G401 (cell line): ENCODE measurements at regions not wholly inside any gene's neighbourhood (a gene's known extent, or its start where the extent isn't known, plus 50 kb on each side); places are given as distances from the start of the nearest gene placed in this dataset.

Experiments
- DNase-seq: peaks from one replicate; pipeline ENCODE4 v3.0.0-alpha.2; 2015; ENCODE audit warnings: low spot score
- in situ Hi-C: cut with HindIII; loops from 2 replicates; pipeline ENCODE4 v1.10.0; 2016; ENCODE audit warnings: low sequenced_read_pairs, mixed read lengths

DNA sequence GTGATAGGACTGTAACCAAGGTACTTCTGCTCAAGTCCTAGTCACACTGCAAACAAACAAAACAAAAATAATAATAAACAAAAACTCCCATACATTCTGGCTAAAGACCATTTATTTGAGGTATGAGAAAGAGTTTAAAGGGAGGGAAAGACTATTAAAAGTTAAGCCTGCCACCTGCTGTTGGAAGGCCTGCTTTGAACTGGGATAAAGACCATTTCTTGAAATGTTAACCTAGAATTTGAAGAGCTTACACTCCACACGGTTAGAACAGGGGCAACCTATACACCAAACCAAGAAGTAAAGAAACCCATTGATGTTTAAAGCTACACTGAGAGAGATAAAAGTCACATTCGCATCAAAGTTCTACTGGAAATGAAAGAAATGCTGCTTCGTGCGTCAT is 548.7 kb upstream of the DIPK2B start:
- in situ Hi-C loops, result no loop called here
- no peak for DNase-seq

DNA sequence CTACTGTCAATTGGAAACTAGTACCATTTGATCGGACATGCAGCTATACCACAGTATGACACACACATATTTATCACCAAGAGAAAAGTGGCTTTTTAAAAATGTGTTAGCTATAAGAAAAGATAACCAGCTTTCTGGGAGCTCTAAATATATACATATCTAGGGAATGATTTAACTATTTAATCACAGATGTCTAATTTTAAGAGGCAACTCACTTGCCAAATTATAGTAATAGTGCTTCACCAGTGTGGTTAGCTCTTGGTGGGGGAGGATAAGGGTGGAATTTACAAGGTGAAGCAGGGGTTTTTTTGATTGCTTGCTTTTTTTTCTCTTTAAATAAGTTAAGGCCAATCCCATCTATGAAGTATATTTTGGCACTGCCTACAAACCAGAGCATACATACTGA is 547.7 kb upstream of the DIPK2B start:
- in situ Hi-C loops, result no loop called here
- no peak for DNase-seq

DNA sequence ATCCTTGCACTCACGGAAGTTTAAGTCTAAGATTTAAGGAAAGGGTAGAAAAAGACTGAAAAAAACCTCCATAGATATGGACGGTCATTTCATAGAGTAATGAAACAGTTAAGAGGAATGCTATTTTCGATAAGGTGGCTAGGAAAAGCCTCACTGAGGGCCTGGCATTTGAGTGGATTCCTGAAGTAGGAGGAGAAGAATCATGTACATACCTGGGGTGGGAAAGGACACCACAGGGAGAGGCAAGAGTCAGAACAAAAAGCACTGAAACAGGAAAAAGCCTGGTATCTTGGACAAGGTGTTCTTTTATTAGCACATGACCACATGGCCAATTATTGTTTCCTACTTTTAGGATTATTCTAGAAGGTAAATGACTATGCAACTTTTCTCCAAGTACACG is 547.2 kb upstream of the DIPK2B start:
- in situ Hi-C loops, result no loop called here
- DNase-seq, result no peak

DNA sequence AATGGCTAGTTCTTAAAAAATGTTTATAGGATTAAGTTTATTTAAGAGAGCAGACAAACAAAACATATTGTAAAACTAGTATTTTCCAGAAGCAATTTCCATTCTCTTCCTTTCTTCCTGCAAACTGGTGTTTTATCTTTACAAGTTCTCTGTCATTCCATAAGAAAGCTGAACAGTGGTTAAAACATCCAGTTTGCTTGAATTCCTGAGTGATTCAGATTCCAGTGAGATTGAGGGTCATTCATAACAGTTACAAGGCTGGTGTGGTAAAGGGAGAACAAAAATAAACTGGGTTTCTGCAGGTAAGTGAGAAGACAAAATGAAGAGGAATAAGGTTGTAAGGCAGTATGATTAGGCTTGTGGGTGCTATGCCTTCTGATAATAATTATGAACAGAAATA is 544.8 kb upstream of the DIPK2B start:
- no peak for DNase-seq
- in situ Hi-C loops, result no loop called here

DNA sequence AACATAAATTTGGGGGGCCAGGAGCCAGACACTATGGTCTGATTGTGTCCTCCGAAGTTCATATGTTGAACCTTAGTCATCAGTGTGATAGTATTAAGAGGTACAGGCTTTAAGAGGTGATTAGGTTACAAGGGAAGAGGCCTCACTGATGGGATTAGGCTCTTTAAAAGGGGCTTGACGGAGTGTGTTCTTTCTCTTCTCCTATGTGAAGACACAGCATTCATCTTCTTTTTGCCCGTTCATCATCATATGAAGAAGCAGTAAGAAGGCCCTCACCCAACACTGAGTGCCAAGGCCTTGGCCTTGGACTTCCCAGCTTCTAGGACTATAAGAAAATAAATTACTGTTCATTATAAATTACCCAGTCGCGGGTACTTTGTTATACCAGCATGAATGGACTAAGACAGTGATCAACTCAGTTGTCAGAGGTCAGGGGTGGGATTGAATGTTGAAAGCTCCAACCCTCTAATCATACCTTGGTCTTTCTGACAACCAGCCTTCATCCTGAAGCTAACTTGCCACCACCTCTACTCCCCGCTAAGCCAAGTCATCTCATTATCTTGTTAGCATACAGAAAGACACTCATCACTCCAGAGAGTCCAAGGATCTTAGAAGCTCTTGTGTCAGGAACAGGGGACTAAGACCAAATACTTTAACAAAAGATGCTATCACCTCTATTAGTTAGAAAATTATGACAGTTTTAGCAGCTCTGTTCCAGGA is 543.4 kb upstream of the DIPK2B start:
- no peak for DNase-seq
- in situ Hi-C loops, result no loop called here

DNA sequence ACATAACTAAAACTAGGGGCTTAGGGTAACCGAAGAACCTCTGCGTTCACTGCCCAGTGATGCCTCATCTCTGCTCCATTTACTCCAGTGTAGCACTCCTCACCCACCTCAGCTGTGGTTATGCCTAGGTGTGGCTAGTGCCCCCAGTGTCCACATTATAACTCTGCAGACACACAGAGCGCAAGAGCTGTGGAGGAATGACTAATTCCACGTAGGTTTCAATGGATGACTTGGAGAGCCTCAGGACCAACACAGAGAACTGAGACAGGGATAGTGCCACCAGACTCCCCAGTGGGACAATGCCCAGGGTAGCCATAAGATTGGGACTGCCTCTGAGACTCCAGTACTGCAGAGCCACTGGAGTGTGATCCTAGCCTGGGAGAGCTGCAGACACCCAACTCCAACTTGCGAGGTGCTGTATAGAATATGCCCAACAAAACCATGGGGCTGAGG is 542.4 kb upstream of the DIPK2B start:
- in situ Hi-C loops, result no loop called here
- no peak for DNase-seq

DNA sequence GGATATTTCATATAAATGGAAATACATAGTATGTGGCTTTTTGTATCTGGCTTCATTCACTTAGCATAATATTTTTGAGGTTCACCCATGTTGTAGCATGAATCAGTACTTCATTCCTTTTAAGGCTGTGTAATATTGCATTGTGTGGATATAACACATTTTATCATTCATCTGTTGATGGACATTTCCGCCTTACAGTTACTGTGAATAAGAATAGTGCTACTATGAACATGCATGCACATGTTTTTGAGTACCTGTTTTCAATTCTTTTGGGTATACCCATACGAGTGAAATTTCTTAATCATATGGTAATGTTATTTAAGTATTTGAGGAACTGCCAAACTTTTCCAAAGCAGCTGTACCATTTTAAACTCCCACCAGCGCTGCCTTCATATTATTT is 539.6 kb upstream of the DIPK2B start:
- DNase-seq, result no peak
- in situ Hi-C loops, result no loop called here

DNA sequence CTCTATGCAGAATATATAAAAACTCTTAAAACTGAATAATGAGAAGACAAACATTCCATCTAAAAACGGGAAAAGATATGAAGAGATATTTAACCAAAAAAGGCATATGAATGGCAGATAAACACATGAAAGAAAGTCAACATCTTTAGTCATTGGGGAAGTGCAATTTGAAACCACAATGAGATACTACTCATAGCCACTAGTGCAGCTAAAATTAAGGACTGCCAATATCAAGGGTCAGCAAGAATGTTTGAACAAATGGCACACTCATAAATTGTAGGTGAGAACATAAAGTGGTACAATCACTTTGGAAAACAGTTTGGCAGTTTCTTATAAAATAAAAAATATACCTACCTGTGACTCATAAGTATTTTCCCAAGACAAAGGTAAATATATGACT is 534.9 kb upstream of the DIPK2B start:
- in situ Hi-C loops, result no loop called here
- no peak for DNase-seq

DNA sequence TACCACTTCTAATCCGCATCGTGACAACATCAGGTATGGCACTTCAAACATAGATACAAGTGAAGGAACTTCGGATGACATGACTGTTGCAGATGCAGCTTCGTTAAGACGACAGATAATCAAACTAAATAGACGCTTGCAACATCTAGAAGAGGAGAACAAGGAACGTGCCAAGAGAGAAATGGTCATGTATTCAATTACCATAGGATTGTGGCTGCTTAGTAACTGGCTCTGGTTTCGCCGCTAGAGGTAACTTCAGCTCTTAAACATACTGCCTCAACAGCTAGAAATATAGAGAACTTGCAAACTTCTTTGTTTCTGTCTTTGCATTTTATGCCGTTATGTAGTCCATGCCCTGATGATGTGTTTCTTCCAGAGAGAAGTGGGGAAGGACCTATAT is 530.8 kb upstream of the DIPK2B start:
- in situ Hi-C loops, result no loop called here
- DNase-seq, result no peak

DNA sequence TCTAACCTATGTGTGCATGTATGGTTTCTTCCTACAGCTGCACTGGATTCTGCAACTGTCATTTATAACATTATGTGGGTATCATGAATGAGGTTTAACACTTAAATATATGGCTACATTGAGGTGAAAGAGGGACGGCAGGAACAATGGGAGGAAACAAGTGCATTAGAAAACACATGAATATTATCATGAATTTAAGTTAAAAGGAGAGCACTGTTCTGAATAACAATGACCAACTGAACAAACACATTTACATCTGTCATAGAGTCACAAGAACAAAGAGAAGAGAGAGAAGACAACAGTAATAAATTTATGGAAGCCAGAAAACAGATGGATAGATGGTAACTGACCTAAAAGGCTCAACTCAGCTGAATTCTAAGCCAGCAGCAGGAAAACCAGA is 527.1 kb upstream of the DIPK2B start:
- no peak for DNase-seq
- in situ Hi-C loops, result no loop called here

DNA sequence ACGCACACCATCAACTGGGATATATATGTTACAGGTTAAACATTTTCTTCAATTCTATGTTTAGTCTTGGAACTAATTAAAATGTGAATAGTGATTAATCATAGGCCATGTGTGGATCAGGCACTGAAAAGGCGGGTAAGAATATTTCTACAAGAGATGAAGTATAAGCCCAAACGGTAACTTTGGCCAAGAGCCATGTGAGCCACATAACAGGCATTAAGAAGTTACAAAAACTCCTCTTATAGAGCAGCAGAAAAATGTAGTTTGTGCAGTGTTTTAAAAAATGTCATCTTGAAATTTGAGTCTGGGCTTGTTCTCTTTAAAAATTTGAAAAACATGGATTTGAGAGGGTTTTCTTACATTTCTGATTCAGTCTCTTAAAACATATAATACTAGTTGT is 521.8 kb upstream of the DIPK2B start:
- in situ Hi-C loops, result no loop called here
- DNase-seq, result no peak

DNA sequence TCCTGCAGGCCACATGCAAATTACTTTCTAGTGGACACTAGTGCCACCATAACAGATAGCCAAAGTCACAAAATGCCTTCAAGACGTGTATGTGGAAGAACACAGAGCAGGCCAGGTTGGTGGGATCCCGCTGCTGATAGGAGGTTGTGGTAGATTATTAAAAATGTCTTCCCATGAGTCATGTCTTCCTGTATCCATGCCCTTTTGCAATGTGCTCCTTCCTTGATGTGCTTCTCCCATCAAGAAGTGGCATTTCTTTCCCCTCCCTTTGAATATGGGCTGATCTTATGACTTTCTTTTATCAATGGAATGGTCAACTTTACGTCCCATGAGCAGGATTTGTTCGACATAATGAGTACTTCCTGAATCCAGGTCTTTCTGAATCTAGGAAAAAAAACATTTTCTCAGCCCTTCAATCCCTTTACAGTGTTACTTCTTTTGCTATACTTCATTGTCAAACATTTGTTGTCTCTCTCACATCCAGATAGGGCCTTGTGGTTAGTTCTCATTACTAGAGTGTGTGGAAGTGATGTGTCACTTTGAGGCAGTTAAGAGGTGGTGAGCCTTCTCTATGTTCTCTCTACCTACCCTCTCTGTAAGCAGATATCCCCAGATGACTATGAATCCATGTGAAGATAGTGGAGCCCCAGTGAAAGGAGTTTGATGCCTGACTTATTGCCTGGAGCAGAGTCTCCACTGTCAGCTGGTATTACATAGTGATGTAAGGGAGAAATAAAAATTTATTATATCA is 519.2 kb upstream of the DIPK2B start:
- in situ Hi-C loops, result no loop called here
- no peak for DNase-seq

DNA sequence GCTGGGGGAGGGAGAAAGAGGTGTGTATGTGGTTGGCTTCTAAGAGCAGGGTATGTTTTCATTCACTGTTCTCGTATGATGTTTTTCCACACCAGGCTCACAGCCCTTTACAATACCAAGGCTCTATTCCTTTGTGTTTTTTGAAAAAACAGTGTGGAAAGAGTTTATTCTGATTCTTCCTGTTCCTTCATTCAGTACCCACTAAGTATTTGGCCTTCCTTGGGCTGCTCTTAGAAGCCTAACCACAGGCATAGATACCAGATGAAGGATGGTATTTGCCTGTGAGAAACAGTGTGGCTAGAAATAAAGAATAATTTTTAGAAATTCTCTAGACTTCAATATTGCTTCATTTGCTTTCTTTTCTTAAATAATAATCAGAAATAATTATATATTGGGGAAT is 518.0 kb upstream of the DIPK2B start:
- DNase-seq, result no peak
- in situ Hi-C loops, result no loop called here

DNA sequence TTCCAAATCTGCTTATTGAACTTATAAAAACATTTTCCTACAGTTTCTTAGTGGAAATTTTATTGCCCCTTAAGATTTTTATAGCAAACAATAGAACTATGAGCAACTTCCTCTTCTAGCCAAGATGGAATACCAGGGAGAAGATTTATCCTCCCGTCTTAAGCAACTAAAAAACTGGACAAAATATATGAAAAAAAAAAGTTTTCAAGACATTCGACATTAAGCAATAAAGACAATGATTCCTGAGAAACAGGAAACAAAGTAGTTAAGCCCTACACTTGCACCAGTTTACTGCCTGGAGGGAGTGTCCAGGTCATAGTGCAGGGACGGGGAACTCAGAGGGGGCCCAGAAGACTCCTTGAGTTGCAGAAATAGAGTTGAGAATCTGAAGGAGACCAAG is 516.1 kb upstream of the DIPK2B start:
- in situ Hi-C loops, result no loop called here
- DNase-seq, result no peak

DNA sequence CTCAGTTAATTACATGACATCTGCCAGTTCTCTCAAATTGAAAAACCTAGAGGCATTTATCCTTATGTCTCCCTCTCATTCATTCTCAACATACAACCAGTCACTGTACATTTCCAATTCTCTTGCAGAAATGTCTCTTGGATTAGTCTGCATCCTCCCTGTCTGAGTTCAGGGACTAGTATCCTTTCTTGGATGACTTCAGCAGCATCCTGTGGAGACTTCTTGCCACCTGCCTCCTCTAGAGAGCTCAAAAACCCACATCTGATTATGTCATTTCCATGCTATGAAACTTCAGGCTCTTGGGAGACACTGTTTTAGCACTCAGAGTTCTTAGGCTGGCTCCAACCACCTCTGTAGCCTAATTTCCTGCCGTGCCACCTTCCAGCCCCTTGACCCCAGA is 515.1 kb upstream of the DIPK2B start:
- in situ Hi-C loops, result no loop called here

DNA sequence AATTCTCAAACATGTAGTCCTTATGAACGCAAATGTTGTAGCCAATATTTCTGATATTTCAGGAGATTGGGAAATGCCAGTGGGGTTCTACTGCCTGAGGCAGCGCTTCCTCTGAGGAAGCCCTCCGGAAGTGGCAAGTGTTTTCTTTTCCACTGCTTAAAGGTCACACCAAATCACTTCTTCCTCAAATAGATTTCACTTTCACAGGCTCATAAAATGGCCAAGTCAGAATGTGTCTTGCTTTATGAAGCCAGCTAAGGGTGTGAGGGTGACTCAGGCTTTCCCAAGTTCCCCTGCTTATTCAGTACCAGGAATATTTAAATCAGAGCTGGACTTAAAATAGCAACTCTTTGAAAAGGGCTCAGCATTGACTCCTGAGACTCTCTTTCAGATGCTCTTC is 514.2 kb upstream of the DIPK2B start:
- no peak for DNase-seq

More for the DNA sequence above, 515.1 kb upstream of the DIPK2B start:
- DNase-seq, result no peak

DNA sequence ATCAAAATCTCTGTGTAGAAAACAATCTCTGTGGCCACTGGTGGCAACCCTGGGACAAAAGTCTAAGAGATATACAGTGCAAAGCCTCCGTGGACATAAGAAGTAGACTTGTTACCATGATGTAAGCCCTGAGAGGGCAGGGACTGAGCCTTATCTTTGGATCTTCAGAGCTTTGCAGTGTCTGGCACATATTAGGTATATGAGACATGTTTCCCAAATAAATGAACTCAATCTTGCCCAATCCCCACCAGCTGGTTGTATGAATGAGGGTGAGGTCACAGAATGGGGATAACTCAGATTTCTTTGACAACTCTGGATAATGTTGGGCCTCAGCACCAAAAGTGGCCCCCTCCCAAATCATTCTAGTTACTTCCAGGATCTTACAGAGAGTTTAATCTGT is 511.4 kb upstream of the DIPK2B start:
- no peak for DNase-seq
- in situ Hi-C loops, result no loop called here

More for the DNA sequence above, 514.2 kb upstream of the DIPK2B start:
- in situ Hi-C loops, result no loop called here

DNA sequence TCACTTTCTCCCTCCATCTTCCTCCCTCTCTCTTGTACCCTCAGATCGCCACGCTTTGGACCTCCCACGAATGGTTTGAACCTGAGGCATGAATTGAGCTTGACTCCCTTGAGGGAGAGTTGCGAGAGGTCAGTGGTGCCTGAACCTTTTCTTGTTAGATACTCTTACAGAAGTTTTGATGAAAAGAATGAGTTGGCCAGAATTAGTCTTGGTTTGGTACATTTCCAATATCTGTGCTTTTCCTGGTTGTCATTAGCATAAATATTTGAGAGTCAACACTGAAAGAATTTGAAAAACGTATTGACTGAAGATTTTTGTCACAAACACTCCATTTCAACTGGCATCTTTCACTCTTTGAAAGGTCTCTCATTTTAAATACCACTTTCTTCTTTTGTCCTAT is 510.6 kb upstream of the DIPK2B start:
- no peak for DNase-seq
- in situ Hi-C loops, result no loop called here

DNA sequence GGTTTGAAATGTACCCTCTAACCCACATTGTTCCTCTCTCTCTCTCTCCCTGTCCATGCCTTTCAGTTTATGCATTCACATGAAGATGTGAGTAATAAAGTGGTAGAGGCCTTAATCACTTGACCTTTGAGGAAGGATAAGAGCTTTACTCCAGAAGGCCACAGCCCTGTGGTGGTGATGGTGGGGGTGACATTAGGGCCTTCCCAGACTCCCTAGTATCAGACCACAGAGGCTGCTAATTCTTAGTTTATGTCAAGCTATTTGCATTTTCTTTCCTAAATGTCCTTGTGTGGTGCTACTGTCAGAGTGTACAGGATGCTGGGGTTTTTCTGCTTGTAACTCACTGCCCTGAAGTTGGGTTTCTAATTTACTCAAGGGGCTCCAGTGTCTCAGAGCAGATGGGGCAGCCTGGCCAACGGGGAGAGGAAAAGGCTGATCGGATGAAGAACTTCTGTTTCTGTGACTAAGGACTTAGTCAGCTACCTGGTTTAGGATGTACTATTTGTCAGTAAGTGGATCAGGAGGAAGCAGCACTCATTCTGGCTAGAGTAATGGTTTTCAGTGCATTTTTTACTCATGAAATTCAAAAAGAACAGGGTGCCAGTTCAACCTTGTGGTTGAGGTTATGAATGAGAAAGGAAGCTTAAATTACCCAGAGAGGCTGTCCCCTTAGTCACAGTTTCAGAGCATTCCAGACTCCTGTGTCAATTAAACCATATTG is 509.6 kb upstream of the DIPK2B start:
- in situ Hi-C loops, result no loop called here
- no peak for DNase-seq

DNA sequence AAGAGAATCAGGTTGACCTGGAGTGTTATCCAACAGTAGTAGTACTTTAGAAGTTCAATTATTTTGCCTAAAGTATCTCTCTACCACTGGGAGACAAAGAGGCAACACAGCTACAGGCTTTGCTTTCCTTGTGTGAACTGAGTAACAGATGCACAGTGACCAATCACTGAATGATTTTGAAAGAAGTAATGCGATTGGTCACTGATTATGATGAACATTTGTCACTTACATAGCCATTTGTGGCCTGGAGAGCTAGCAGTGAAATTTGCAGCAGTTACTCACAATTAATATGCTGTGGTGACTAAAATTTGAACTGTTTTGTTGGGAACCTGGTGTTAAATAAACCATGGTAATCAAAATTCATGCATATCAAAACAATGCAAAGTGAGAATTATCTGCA is 508.7 kb upstream of the DIPK2B start:
- no peak for DNase-seq

More for the DNA sequence above, 508.7 kb upstream of the DIPK2B start:
- in situ Hi-C loops, result no loop called here
